Smooth muscle cell of the brain vasculature (primary cell): ENCODE measurements at regions not wholly inside any gene's neighbourhood (a gene's known extent, or its start where the extent isn't known, plus 50 kb on each side); places are given as distances from the start of the nearest gene placed in this dataset.
"Not testable (repeated sequence)": the region's sequence is repeated elsewhere in the genome, so short reads cannot be mapped to it uniquely, and the experiment has no call there.

Experiments
- DNase-seq: peaks from one replicate; pipeline ENCODE4 v3.0.0-alpha.2; 2012; ENCODE audit warnings: low read depth, low spot score

- peak; percentile 43 for DNase-seq
These were observed 78.0 kb upstream of the SLC25A36 start for GRCh38 chr3:140863580-140864009.

DNA sequence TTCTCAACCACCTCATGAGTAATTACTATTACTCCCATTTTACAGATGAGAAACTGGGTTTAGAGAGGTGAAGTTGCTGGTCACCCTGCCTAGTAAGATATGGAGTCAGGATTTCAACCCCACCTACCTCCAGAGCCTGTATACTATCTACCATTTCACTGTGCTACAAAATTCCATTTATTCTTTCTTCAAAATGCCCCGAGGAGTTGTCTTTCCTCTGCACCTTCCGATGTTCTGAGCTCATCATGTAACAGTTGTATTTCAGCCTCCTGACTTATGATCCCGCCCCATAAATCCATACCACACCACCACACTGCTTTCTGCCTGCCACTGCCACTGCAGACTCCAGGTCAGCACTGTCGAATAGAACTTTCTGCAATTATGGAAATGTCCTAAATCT lies 71.3 kb upstream of the SLC25A36 start:
- DNase-seq, result no peak

GRCh38 chr3:140871022-140871421 lies 70.6 kb upstream of the SLC25A36 start:
- no peak for DNase-seq

- not testable (repeated sequence) for DNase-seq
These were observed 69.5 kb upstream of the SLC25A36 start for GRCh38 chr3:140872165-140872564.

GRCh38 chr3:140883428-140884040 lies 58.1 kb upstream of the SLC25A36 start:
- no peak for DNase-seq

DNA sequence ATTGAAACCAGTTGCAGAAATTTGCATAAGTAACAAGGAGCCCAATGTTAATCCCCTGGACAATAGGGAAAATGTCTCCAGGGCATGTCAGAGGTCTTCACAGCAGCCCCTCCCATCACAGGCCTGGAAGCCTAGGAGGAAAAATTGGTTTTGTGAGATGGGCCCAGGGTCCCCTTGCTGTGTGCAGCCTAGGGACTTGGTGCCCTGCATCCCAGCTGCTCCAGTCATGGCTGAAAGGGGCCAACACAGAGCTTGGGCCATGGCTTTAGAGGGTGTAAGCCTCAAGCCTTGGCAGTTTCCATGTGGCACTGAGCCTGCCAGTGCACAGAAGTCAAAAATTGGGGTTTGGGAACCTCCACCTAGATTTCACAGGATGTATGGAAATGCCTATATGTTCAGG lies 55.9 kb upstream of the SLC25A36 start:
- DNase-seq, result not testable (repeated sequence)
